ENCODE measurements at regions not wholly inside any gene's neighbourhood (a gene's known extent, or its start where the extent isn't known, plus 50 kb on each side); places are given as distances from the start of the nearest gene placed in this dataset.
"Not testable (repeated sequence)": the region's sequence is repeated elsewhere in the genome, so short reads cannot be mapped to it uniquely, and the experiment has no call there.

- DNase-seq, result not testable (repeated sequence)
These were observed 193.5 kb upstream of the EIF1AY start for GRCh38 chrY:20382085-20382484.

- no peak for DNase-seq
These were observed 167.4 kb upstream of the EIF1AY start for GRCh38 chrY:20408201-20408600.

- DNase-seq, result no peak
These were observed 152.8 kb upstream of the EIF1AY start for GRCh38 chrY:20422752-20423151.

GRCh38 chrY:20433670-20434069 lies 141.9 kb upstream of the EIF1AY start:
- DNase-seq, result no peak

- no peak for DNase-seq
These were observed 131.4 kb upstream of the EIF1AY start for GRCh38 chrY:20444170-20444569.

DNA sequence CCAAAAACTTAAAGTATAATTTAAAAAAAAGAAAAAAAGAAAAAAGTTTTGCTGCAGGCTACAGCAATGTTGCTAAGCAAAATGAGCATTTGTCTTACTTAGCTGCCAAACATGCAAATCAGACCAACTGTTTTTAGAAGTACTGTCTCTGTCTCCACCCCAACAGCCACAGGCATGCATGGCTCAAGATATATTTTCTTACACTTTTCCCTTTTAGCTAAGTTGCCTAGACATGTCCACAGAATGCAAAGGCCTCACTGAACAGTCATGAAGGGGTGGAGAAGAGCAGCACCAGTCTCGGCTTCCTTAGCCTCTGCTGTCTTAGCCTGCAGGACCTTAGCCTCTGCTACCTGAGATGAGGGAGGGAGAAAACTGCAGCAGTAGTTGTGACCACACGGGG lies 128.0 kb upstream of the EIF1AY start:
- DNase-seq, result no peak

DNA sequence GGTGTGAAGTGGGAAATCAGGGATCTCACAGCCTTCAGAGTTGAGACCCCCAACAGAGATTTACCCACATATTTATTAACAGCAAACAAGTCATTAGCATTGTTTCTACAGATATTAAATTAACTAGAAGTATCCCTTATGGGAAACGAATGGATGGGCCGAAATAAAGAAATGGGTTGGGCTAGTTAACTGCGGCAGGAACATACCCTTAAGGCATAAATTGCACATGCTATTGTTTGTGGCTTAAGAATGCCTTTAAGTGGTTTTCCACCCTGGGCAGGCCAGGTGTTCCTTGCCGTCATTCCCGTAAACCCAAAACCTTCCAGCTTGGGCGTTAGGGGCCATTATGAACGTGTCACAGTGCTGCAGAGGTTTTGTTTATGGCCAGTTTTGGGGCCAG lies 126.3 kb upstream of the EIF1AY start:
- DNase-seq, result no peak

DNA sequence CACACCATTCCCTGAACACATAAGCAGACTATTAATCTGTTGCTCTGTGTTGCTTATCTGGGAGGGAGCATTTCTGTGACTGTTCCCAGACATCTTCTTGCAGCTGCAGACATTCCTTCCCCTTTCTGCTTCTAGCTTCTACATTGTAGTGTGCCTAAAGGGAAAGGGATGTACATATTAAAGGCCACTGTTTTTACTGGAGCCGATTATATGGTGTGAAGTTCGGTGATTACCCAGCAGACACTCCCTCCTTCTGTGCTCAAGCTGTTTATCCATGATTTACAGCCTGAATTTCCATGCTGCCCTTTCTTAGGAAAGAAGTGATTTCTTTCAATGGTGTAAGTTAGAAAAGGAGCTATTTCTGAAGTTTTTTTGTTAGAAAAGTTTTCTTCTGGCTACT lies 105.4 kb upstream of the EIF1AY start:
- no peak for DNase-seq

DNA sequence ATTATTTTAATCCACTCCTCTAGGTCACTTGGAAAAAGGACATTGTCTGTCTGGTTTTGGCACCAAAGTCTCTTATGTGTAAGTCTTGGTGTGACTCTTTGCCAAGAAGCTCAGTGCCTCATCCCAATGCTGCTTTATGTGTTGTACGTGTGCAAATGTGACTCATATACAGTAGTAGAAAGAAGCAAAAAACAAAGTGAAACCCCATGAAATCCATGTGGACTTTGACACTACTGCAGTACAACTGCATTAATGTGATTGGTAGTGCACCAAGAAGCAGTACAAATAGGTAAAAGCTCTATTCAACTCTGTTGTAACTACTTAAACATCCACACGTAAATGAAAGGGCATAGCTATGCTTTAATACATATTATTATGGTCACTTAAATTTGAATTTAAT lies 59.6 kb upstream of the EIF1AY start:
- DNase-seq, result peak in 1 of 3 donors; percentile 0

All from muscle of back (tissue), 3 donors.